Liver (tissue), 3 donors: ENCODE measurements at regions not wholly inside any gene's neighbourhood (a gene's known extent, or its start where the extent isn't known, plus 50 kb on each side); places are given as distances from the start of the nearest gene placed in this dataset.

Source experiments
- GABPA ChIP-seq, 2 donors: IDR thresholded peaks in 1 of 2; conservative IDR thresholded peaks in 1 of 2; 2 replicates each; pipeline ENCODE4 v1.6.1; 2016; ENCODE audit warnings: antibody characterized with exemption in 2 of 2, mild to moderate bottlenecking in 1 of 2, moderate library complexity in 1 of 2
- JUND ChIP-seq, 2 donors: IDR thresholded peaks; 2 replicates each; pipeline ENCODE4 v1.6.1; 2016; ENCODE audit warnings: antibody characterized with exemption in 2 of 2
- RAD21 ChIP-seq, 2 donors: IDR thresholded peaks; 2 replicates each; pipeline ENCODE4 v1.6.1; 2016; ENCODE audit warnings: antibody characterized with exemption in 2 of 2, mild to moderate bottlenecking in 2 of 2
- RXRA ChIP-seq, 2 donors: IDR thresholded peaks; 2 replicates each; pipeline ENCODE4 v1.6.1; 2017 to 2018; ENCODE audit warnings: antibody characterized with exemption in 2 of 2, mild to moderate bottlenecking in 1 of 2
- SP1 ChIP-seq: IDR thresholded peaks from 2 replicates; pipeline ENCODE4 v1.6.1; 2018; ENCODE audit warnings: antibody characterized with exemption, mild to moderate bottlenecking
- TAF1 ChIP-seq: conservative IDR thresholded peaks from 2 replicates; pipeline ENCODE4 v1.6.1; 2016; ENCODE audit warnings: antibody characterized with exemption, mild to moderate bottlenecking
- YY1 ChIP-seq: IDR thresholded peaks from 2 replicates; pipeline ENCODE4 v1.6.1; 2016; ENCODE audit warnings: antibody characterized with exemption, mild to moderate bottlenecking
- TF ChIP-seq, protein P1 (sequence below): fragments of 150-350 bp; IDR thresholded peaks from 2 replicates; pipeline ENCODE4 v1.5.1; 2017; ENCODE audit warnings: improper control_type of control experiment, low read depth, low read length; ENCODE audit not compliant: missing input control
- TF ChIP-seq, protein P2 (sequence below): IDR thresholded peaks from 2 replicates; pipeline ENCODE4 v1.6.1; 2016; ENCODE audit warnings: antibody characterized with exemption
- TF ChIP-seq, protein P3 (sequence below): IDR thresholded peaks from 2 replicates; pipeline ENCODE4 v1.6.1; 2016; ENCODE audit warnings: antibody characterized with exemption, mild to moderate bottlenecking
- TF ChIP-seq, protein P4 (sequence below): IDR thresholded peaks from 2 replicates; pipeline ENCODE4 v1.6.1; 2016; ENCODE audit warnings: antibody characterized with exemption
- TF ChIP-seq, protein P5 (sequence below): IDR thresholded peaks from 2 replicates; pipeline ENCODE4 v1.6.1; 2016; ENCODE audit warnings: antibody characterized with exemption
- donor health status: healthy.
- donor health status: healthy.

DNA sequence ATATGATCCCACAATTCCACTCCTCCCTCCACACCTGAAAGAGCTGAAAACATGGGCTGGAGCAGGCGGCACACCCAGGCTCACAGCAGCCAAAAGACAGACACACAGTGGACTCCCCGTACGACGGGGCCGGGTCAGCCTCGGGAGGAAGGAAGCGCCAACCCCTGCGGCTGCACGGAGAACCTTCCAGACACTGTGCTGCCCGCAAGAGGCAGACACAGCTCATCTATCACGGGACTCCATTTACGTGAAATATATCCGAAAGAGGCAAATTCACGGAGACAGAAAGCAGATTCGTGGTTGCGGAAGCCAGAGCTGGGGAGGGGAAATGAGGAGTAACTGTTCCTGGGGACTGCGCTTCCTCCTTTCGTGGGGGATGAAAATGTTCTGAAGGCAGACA lies 165.0 kb downstream of the BRD1 start:
- TF ChIP-seq, protein P1, sequence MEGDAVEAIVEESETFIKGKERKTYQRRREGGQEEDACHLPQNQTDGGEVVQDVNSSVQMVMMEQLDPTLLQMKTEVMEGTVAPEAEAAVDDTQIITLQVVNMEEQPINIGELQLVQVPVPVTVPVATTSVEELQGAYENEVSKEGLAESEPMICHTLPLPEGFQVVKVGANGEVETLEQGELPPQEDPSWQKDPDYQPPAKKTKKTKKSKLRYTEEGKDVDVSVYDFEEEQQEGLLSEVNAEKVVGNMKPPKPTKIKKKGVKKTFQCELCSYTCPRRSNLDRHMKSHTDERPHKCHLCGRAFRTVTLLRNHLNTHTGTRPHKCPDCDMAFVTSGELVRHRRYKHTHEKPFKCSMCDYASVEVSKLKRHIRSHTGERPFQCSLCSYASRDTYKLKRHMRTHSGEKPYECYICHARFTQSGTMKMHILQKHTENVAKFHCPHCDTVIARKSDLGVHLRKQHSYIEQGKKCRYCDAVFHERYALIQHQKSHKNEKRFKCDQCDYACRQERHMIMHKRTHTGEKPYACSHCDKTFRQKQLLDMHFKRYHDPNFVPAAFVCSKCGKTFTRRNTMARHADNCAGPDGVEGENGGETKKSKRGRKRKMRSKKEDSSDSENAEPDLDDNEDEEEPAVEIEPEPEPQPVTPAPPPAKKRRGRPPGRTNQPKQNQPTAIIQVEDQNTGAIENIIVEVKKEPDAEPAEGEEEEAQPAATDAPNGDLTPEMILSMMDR = no peak
- TF ChIP-seq RAD21 (IDR thresholded peaks at IDR 0.05) (no peak), RXRA (IDR thresholded peaks at IDR 0.05) (no peak), TAF1 (no peak), SP1 (no peak), YY1 (no peak), JUND (IDR thresholded peaks at IDR 0.05) (no peak), GABPA (IDR thresholded peaks at IDR 0.05 in 1 of 2, conservative IDR thresholded peaks at IDR 0.05 in 1 of 2) (no peak)
- TF ChIP-seq, protein P2, sequence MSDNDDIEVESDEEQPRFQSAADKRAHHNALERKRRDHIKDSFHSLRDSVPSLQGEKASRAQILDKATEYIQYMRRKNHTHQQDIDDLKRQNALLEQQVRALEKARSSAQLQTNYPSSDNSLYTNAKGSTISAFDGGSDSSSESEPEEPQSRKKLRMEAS = no peak
- TF ChIP-seq, protein P3, sequence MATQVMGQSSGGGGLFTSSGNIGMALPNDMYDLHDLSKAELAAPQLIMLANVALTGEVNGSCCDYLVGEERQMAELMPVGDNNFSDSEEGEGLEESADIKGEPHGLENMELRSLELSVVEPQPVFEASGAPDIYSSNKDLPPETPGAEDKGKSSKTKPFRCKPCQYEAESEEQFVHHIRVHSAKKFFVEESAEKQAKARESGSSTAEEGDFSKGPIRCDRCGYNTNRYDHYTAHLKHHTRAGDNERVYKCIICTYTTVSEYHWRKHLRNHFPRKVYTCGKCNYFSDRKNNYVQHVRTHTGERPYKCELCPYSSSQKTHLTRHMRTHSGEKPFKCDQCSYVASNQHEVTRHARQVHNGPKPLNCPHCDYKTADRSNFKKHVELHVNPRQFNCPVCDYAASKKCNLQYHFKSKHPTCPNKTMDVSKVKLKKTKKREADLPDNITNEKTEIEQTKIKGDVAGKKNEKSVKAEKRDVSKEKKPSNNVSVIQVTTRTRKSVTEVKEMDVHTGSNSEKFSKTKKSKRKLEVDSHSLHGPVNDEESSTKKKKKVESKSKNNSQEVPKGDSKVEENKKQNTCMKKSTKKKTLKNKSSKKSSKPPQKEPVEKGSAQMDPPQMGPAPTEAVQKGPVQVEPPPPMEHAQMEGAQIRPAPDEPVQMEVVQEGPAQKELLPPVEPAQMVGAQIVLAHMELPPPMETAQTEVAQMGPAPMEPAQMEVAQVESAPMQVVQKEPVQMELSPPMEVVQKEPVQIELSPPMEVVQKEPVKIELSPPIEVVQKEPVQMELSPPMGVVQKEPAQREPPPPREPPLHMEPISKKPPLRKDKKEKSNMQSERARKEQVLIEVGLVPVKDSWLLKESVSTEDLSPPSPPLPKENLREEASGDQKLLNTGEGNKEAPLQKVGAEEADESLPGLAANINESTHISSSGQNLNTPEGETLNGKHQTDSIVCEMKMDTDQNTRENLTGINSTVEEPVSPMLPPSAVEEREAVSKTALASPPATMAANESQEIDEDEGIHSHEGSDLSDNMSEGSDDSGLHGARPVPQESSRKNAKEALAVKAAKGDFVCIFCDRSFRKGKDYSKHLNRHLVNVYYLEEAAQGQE = no peak
- TF ChIP-seq, protein P4, sequence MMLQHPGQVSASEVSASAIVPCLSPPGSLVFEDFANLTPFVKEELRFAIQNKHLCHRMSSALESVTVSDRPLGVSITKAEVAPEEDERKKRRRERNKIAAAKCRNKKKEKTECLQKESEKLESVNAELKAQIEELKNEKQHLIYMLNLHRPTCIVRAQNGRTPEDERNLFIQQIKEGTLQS = no peak
- TF ChIP-seq, protein P5, sequence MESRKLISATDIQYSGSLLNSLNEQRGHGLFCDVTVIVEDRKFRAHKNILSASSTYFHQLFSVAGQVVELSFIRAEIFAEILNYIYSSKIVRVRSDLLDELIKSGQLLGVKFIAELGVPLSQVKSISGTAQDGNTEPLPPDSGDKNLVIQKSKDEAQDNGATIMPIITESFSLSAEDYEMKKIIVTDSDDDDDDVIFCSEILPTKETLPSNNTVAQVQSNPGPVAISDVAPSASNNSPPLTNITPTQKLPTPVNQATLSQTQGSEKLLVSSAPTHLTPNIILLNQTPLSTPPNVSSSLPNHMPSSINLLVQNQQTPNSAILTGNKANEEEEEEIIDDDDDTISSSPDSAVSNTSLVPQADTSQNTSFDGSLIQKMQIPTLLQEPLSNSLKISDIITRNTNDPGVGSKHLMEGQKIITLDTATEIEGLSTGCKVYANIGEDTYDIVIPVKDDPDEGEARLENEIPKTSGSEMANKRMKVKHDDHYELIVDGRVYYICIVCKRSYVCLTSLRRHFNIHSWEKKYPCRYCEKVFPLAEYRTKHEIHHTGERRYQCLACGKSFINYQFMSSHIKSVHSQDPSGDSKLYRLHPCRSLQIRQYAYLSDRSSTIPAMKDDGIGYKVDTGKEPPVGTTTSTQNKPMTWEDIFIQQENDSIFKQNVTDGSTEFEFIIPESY = no peak
